Nephron (organoid): ENCODE measurements at regions not wholly inside any gene's neighbourhood (a gene's known extent, or its start where the extent isn't known, plus 50 kb on each side); places are given as distances from the start of the nearest gene placed in this dataset.

Experiments used
- H3K27ac Mint-ChIP-seq, 3 experiments: 2 replicates each; pipeline ENCODE4 v1.8.0; 2020; ENCODE audit warnings: mixed read lengths in 3 of 3, mild to moderate bottlenecking in 2 of 3, moderate library complexity in 1 of 3
- H3K27me3 Mint-ChIP-seq: 2 replicates; pipeline ENCODE4 v1.8.0; 2021; ENCODE audit warnings: low read depth, mild to moderate bottlenecking, moderate library complexity, mixed read lengths
- H3K36me3 Mint-ChIP-seq: 2 replicates; pipeline ENCODE4 v1.8.0; 2020; ENCODE audit warnings: low read depth, mixed read lengths
- H3K4me1 Mint-ChIP-seq: 2 replicates; pipeline ENCODE4 v1.8.0; 2020; ENCODE audit warnings: mixed read lengths
- H3K4me3 Mint-ChIP-seq, 3 experiments: 2 replicates each; pipeline ENCODE4 v1.8.0; 2020; ENCODE audit warnings: mild to moderate bottlenecking in 3 of 3, mixed read lengths in 3 of 3, moderate library complexity in 2 of 3
- H3K9me3 Mint-ChIP-seq: 2 replicates; pipeline ENCODE4 v1.8.0; 2020; ENCODE audit warnings: mixed read lengths
- CTCF ChIP-seq, 3 experiments: fragments of 200-600 bp; sonication (generic); IDR thresholded peaks; one replicate each; pipeline ENCODE4 v1.5.0; 2021; ENCODE audit warnings: antibody characterized with exemption in 3 of 3; ENCODE audit not compliant: unreplicated experiment in 3 of 3

- Mint-ChIP-seq H3K36me3 (no peaks in the 10 kb centered on the region), H3K4me3 (no peak overlapping the region), H3K27ac (no peak overlapping the region), H3K27me3 (peaks cover 38% of the 10 kb centered on the region), H3K4me1 (peaks cover 7% of the 10 kb centered on the region), H3K9me3 (no peaks in the 10 kb centered on the region)
- TF ChIP-seq CTCF (IDR thresholded peaks at IDR 0.05; ENCODE audit: unreplicated experiment in 3 of 3): no peak
These were observed 133.3 kb downstream of the TMEM132E start for GRCh38 chr17:34712481-34713195.

DNA sequence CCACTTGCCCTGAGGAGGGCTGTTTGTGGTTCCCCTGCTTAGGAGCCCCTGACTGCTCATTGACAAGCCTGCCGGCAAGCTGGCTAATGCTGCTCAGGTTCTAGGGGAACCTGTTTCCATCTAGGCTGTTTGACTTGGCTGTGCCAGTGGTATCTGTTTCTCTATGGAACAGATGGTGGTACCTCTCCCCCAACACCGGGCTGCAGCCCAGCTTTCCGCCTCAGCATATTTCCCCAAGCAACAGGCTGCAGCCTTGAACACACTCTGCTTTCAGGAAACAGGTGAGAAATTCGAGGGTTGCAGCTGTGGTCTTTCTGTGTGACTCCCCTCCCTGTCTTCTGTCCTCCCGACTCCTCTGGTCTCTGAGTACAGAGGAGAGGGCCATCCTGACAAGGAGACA, 132.3 kb downstream of the TMEM132E start:
- Mint-ChIP-seq H3K27ac (no peak overlapping the region), H3K36me3 (peaks cover under 1% of the 10 kb centered on the region), H3K27me3 (peaks cover 43% of the 10 kb centered on the region), H3K4me1 (peaks cover 7% of the 10 kb centered on the region), H3K4me3 (no peak overlapping the region), H3K9me3 (no peaks in the 10 kb centered on the region)
- TF ChIP-seq CTCF (IDR thresholded peaks at IDR 0.05; ENCODE audit: unreplicated experiment in 3 of 3): no peak

DNA sequence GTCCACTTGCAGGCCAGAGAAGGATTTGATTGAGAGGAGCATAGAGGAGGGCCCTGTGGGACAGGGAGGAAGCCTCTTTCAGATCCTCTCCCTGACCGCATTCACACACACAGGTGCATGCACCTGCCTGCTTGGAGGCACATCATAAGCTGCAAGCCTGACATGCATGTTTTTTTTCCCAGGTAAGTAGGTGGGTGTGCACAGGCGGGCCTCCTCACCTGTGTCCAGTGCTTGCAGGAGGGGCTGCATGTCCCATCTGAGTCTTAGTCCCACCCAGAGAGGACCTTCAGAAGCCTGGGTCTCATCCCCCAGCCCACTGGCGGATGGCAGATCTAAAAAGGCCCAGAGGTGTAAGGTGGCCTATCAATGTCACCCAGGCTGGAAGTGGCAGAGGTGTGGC, 130.8 kb downstream of the TMEM132E start:
- Mint-ChIP-seq H3K4me3 (no peak overlapping the region), H3K36me3 (peaks cover 3% of the 10 kb centered on the region), H3K27ac (no peak overlapping the region), H3K4me1 (peaks cover 2% of the 10 kb centered on the region), H3K27me3 (peaks cover 44% of the 10 kb centered on the region), H3K9me3 (no peaks in the 10 kb centered on the region)
- TF ChIP-seq CTCF (IDR thresholded peaks at IDR 0.05; ENCODE audit: unreplicated experiment in 3 of 3): no peak

DNA sequence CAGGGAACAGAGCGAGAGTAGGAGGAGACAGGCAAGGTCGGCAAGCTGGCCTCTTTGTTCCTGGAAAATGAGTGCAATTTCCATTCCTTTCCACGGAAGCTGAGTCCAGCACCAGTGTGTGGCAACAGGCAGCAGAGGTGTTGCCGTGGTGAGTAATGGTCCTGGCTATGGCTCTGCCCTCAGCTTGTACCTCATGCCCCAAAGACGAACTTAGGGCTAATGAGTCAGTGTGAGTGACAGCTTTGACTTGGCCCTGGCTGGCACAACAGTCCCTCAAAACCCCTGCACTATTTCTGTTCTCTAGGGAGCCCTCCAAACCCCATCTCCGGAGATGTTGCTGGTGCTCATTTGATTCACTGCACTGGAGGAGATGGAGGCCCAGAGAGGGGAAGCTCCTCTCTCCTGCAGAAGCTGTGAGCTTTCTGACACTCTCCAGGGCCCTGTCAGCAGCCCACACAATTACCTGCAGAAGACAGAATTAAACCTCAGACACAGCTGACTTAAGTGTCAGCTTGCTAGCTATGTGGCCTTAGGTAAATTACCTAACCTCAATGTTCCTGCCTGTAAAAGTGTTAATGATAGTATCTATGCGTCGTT, 129.9 kb downstream of the TMEM132E start:
- Mint-ChIP-seq H3K27ac (no peak overlapping the region), H3K4me1 (no peaks in the 10 kb centered on the region), H3K4me3 (no peak overlapping the region), H3K9me3 (no peaks in the 10 kb centered on the region), H3K36me3 (peaks cover 3% of the 10 kb centered on the region), H3K27me3 (peaks cover 44% of the 10 kb centered on the region)
- no peak for TF ChIP-seq CTCF (IDR thresholded peaks at IDR 0.05; ENCODE audit: unreplicated experiment in 3 of 3)

DNA sequence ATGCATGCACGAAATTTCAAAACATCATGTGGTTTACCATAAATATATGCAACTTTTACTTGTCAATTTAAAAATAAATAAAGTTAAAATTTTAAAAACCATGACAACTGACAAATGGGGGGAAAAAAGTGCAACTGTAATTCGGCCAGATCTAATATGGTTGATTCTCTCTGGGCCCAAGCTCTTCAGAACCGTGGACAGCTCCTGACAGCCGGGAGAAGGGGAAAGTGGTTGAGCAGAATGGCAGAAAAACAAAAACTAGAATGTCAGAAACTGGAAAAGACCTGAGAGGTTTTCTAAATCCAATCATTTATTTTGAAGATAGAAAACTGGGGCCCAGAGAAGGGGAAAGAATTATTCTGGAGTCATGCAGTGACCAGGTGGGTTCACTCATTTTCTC, 126.6 kb downstream of the TMEM132E start:
- Mint-ChIP-seq H3K4me1 (no peaks in the 10 kb centered on the region), H3K36me3 (peaks cover 3% of the 10 kb centered on the region), H3K27me3 (peaks cover 34% of the 10 kb centered on the region), H3K4me3 (no peak overlapping the region), H3K27ac (no peak overlapping the region), H3K9me3 (no peaks in the 10 kb centered on the region)
- TF ChIP-seq CTCF (IDR thresholded peaks at IDR 0.05; ENCODE audit: unreplicated experiment in 3 of 3): no peak

DNA sequence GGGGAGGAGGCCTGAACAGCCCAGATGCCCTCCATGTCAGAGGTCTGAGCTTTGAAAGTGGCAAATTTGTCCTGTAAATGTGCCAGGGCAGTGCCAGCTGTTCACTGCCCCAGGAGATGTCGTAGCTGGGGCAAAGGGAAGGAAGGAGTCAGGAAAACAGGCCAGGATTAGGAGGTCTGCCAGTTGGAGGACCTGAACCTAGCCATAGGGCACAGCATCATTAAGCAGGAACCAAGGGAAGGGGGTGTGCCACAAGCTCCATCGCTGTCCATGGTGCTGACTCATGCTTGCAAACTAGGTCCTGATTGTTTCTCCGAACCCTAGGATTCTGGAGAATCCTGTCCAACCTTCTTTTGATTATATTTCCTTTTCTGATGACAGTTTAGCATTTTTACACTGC, 124.2 kb downstream of the TMEM132E start:
- Mint-ChIP-seq H3K27me3 (peaks cover 38% of the 10 kb centered on the region), H3K9me3 (no peaks in the 10 kb centered on the region), H3K4me3 (no peak overlapping the region), H3K27ac (no peak overlapping the region), H3K4me1 (no peaks in the 10 kb centered on the region), H3K36me3 (peaks cover 3% of the 10 kb centered on the region)
- no peak for TF ChIP-seq CTCF (IDR thresholded peaks at IDR 0.05; ENCODE audit: unreplicated experiment in 3 of 3)
